Neuronal stem cell (in vitro differentiated cells): ENCODE measurements at regions not wholly inside any gene's neighbourhood (a gene's known extent, or its start where the extent isn't known, plus 50 kb on each side); places are given as distances from the start of the nearest gene placed in this dataset.

Source experiments
- DNase-seq: peaks from one replicate; pipeline ENCODE4 v3.0.0-alpha.2; 2013; ENCODE audit warnings: low spot score
- H2AFZ ChIP-seq: one replicate; pipeline ENCODE4 v1.6.1; 2013; ENCODE audit warnings: mild to moderate bottlenecking, low read length, inconsistent platforms
- H2AK5ac ChIP-seq: 2 replicates; pipeline ENCODE4 v1.6.1; 2013; ENCODE audit warnings: low read depth, mild to moderate bottlenecking, inconsistent platforms, low read length, moderate library complexity, mixed read lengths
- H2BK120ac ChIP-seq: 2 replicates; pipeline ENCODE4 v1.6.1; 2013; ENCODE audit warnings: low read depth, mild to moderate bottlenecking, inconsistent platforms, low read length, moderate library complexity, mixed read lengths
- H2BK12ac ChIP-seq: one replicate; pipeline ENCODE4 v1.6.1; 2013; ENCODE audit warnings: low read length, inconsistent platforms
- H2BK15ac ChIP-seq: 2 replicates; pipeline ENCODE4 v1.6.1; 2013; ENCODE audit warnings: mild to moderate bottlenecking, low read length, inconsistent platforms, mixed read lengths
- H2BK5ac ChIP-seq: one replicate; pipeline ENCODE4 v1.6.1; 2013; ENCODE audit warnings: inconsistent platforms, mild to moderate bottlenecking, low read length, moderate library complexity
- H3K14ac ChIP-seq: one replicate; pipeline ENCODE4 v1.6.1; 2013; ENCODE audit warnings: low read length, inconsistent platforms
- H3K18ac ChIP-seq: 2 replicates; pipeline ENCODE4 v1.6.1; 2013; ENCODE audit warnings: low read length, inconsistent platforms
- H3K23ac ChIP-seq: 2 replicates; pipeline ENCODE4 v1.6.1; 2013; ENCODE audit warnings: low read depth, mild to moderate bottlenecking, mixed read lengths, low read length, inconsistent platforms; ENCODE audit not compliant: poor library complexity
- H3K27ac ChIP-seq: replicated peaks from 3 replicates; pipeline ENCODE4 v1.5.1; 2013; ENCODE audit warnings: low read length, inconsistent platforms
- H3K27me3 ChIP-seq, 3 experiments: 2 replicates each; pipeline ENCODE4 v1.6.1; 2013; ENCODE audit warnings: low read length in 3 of 3, mild to moderate bottlenecking in 2 of 3, inconsistent platforms in 1 of 3, low read depth in 1 of 3, mixed read lengths in 1 of 3, moderate library complexity in 1 of 3; ENCODE audit not compliant: control insufficient read depth in 3 of 3, insufficient read depth in 3 of 3
- H3K36me3 ChIP-seq, 2 donors: replicated peaks in 1 of 2; 2 replicates each; pipeline ENCODE4 v1.6.1; 2013; ENCODE audit warnings: low read length in 2 of 2; ENCODE audit not compliant: control insufficient read depth in 2 of 2, insufficient read depth in 2 of 2
- H3K4ac ChIP-seq: 2 replicates; pipeline ENCODE4 v1.6.1; 2013; ENCODE audit warnings: inconsistent platforms, mild to moderate bottlenecking, low read length, moderate library complexity
- H3K4me1 ChIP-seq, 2 donors: 1 replicate in 1 of 2; 2 replicates in 1 of 2; pipeline ENCODE4 v1.6.1; 2013; ENCODE audit warnings: low read length in 2 of 2, low read depth in 1 of 2; ENCODE audit not compliant: control insufficient read depth in 2 of 2, insufficient read depth in 1 of 2
- H3K4me2 ChIP-seq: one replicate; pipeline ENCODE4 v1.6.1; 2013; ENCODE audit warnings: mild to moderate bottlenecking, low read length, inconsistent platforms; ENCODE audit not compliant: insufficient read depth, poor library complexity, severe bottlenecking
- H3K4me3 ChIP-seq, 2 donors: 2 replicates each; pipeline ENCODE4 v1.5.1; 2013; ENCODE audit warnings: low read length in 2 of 2, mild to moderate bottlenecking in 2 of 2, inconsistent platforms in 1 of 2, moderate library complexity in 1 of 2
- H3K79me1 ChIP-seq: one replicate; pipeline ENCODE4 v1.6.1; 2013; ENCODE audit warnings: low read depth, mild to moderate bottlenecking, inconsistent platforms, low read length, moderate library complexity
- H3K9ac ChIP-seq: one replicate; pipeline ENCODE4 v1.6.1; 2013; ENCODE audit warnings: mild to moderate bottlenecking, low read depth, low read length, inconsistent platforms; ENCODE audit not compliant: poor library complexity
- H3K9me3 ChIP-seq, 2 donors: replicated peaks in 1 of 2; 2 replicates each; pipeline versions ENCODE3 to v1.6.1; 2013; ENCODE audit warnings: low read length in 2 of 2, mild to moderate bottlenecking in 2 of 2, inconsistent platforms in 1 of 2, low read depth in 1 of 2, mixed read lengths in 1 of 2, moderate library complexity in 1 of 2; ENCODE audit not compliant: control insufficient read depth in 2 of 2, insufficient read depth in 1 of 2
- H4K8ac ChIP-seq: one replicate; pipeline ENCODE4 v1.6.1; 2013; ENCODE audit warnings: low read depth, mild to moderate bottlenecking, inconsistent platforms, low read length, moderate library complexity
- H4K91ac ChIP-seq: one replicate; pipeline ENCODE4 v1.6.1; 2013; ENCODE audit warnings: low read length, low read depth, mild to moderate bottlenecking, inconsistent platforms; ENCODE audit not compliant: poor library complexity
- WGBS, 2 donors: extraction: QIAGEN DNeasy Blood & Tissue Kit; methylation state at CpG; one replicate each; pipeline ENCODE4 v1.1.7; 2013; ENCODE audit warnings: missing lambda C conversion rate in 2 of 2, mixed read lengths in 1 of 2; ENCODE audit not compliant: insufficient read length in 2 of 2, insufficient replicate concordance in 1 of 2; ENCODE audit errors: extremely low coverage in 2 of 2; 5-methylcytosine and 5-hydroxymethylcytosine counted together

DNA sequence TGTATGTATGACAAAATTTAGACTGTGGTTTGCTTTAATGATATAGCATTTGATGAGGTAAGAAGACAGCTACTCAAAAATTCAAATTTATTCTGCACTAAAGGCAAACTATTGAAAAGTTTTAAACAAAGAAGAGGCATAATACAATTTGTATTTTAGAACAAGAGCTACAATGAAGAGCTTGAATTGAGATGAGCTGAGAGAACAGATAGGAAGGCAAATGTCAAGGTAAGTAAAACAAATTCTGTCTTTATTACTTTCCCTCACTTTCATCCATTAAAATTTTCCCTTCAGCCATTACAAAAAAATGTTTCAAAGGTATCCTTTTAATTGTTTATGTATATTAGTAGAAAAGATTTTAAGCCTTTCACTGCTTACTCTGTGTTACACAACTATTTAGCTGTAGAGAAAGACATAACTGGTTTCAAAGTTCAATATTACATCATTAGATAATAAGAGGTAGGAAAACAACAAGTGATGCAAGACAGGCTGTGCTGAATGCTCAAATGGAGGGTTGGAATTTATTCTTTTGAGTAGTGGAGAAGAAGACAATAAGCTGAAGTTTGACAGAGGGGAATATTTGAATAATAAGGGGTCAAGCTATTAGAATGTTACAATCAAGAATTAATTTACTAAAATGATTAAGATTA, 1334.1 kb downstream of the FSCB start:
- Histone ChIP-seq H3K4me2 (no peak overlapping the region), H3K27me3 (no peaks in the 10 kb centered on the region), H2BK15ac (no peak overlapping the region), H4K91ac (no peak overlapping the region), H2AK5ac (no peak overlapping the region), H3K4me1 (peaks cover 0 to 2% of the 10 kb centered on the region in 2 donors), H2BK120ac (no peak overlapping the region), H2BK12ac (no peak overlapping the region), H3K4ac (no peak overlapping the region), H3K4me3 (no peak overlapping the region), H3K9me3 (no peaks in the 10 kb centered on the region), H3K18ac (no peak overlapping the region), H4K8ac (no peak overlapping the region), H3K9ac (no peak overlapping the region), H3K36me3 (no peaks in the 10 kb centered on the region), H3K14ac (no peak overlapping the region), H3K23ac (no peak overlapping the region), H3K27ac (no peak overlapping the region), H3K79me1 (no peaks in the 10 kb centered on the region), H2BK5ac (no peak overlapping the region), H2AFZ (no peak overlapping the region)
- DNase-seq: no peak

DNA sequence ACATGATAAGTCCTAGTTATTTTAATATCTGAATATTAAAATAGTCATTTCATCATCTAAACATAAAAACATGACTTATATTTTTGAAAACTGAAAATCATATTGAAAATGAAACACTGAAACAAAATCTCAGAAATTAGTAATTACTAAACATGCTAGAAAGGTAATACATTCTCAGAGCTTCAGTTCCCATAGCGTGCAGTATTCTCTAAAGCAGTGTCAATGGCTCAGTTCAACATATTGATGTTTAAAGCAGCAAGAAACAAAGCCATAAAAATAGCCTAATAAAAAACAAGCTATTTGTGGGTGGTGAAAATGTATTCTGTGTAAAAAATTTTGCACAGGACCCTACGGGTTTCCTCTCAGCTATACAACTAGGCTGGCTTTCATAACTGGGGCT, 1337.4 kb downstream of the FSCB start:
- no peak overlapping the region for H3K4ac ChIP-seq
- H3K14ac ChIP-seq: no peak overlapping the region
- DNase-seq: no peak
- H3K9ac ChIP-seq: no peak overlapping the region
- WGBS, 2 donors: no CpG with 5 or more reads among the region's 2 CpGs
- no peak overlapping the region for H3K23ac ChIP-seq
- H2BK15ac ChIP-seq: no peak overlapping the region
- H3K18ac ChIP-seq: no peak overlapping the region
- no peak overlapping the region for H4K91ac ChIP-seq
- no peak overlapping the region for H2BK120ac ChIP-seq
- H2BK12ac ChIP-seq: no peak overlapping the region
- H3K4me2 ChIP-seq: no peak overlapping the region
- no peak overlapping the region for H2AK5ac ChIP-seq
- H3K27ac ChIP-seq: no peak overlapping the region
- no peak overlapping the region for H4K8ac ChIP-seq
- no peaks in the 10 kb centered on the region for H3K27me3 ChIP-seq
- H3K4me1 ChIP-seq: no peaks in the 10 kb centered on the region
- no peaks in the 10 kb centered on the region for H3K79me1 ChIP-seq
- H3K4me3 ChIP-seq: no peak overlapping the region
- H3K9me3 ChIP-seq: no peaks in the 10 kb centered on the region
- H2BK5ac ChIP-seq: no peak overlapping the region
- H3K36me3 ChIP-seq: no peaks in the 10 kb centered on the region
- H2AFZ ChIP-seq: no peak overlapping the region

DNA sequence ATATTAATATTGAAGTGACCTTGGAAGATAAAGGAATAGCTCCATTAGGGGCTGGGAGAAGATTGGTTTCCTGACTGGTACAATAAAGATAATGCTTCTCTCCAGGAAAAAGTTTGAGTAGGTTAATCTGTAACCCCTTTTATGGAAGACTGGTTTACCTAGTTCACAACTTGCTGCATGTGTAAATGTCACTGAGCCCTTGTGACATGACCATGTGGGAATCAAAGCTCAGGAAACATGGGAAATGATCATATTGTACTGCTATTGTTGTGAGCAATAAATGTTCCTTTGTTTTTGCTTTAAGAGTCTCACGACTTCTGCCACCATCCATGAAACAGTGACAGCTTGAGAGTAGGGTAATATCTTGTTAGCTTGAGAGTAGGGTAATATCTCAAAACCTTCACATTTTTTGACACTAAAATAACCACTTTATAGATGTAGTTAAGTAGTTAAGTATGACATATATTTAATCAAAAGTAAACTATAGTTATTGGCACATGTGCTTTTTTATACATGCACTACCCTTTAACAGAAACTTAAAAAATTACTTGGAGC, 1338.6 kb downstream of the FSCB start:
- H3K23ac ChIP-seq: no peak overlapping the region
- no peak overlapping the region for H2BK120ac ChIP-seq
- no peak overlapping the region for H2BK5ac ChIP-seq
- no peaks in the 10 kb centered on the region for H3K4me1 ChIP-seq
- H2AK5ac ChIP-seq: no peak overlapping the region
- H3K27ac ChIP-seq: no peak overlapping the region
- H3K9me3 ChIP-seq: no peaks in the 10 kb centered on the region
- no peaks in the 10 kb centered on the region for H3K27me3 ChIP-seq
- no peak overlapping the region for H4K8ac ChIP-seq
- H3K4ac ChIP-seq: no peak overlapping the region
- no peak overlapping the region for H3K14ac ChIP-seq
- H3K79me1 ChIP-seq: no peaks in the 10 kb centered on the region
- H3K4me3 ChIP-seq: no peak overlapping the region
- no CpG with 5 or more reads among the region's 1 CpG for WGBS, 2 donors
- H2BK12ac ChIP-seq: no peak overlapping the region
- no peak for DNase-seq
- H3K4me2 ChIP-seq: no peak overlapping the region
- H3K36me3 ChIP-seq: no peaks in the 10 kb centered on the region
- H3K9ac ChIP-seq: no peak overlapping the region
- H3K18ac ChIP-seq: no peak overlapping the region
- H2AFZ ChIP-seq: no peak overlapping the region
- H4K91ac ChIP-seq: no peak overlapping the region
- no peak overlapping the region for H2BK15ac ChIP-seq

DNA sequence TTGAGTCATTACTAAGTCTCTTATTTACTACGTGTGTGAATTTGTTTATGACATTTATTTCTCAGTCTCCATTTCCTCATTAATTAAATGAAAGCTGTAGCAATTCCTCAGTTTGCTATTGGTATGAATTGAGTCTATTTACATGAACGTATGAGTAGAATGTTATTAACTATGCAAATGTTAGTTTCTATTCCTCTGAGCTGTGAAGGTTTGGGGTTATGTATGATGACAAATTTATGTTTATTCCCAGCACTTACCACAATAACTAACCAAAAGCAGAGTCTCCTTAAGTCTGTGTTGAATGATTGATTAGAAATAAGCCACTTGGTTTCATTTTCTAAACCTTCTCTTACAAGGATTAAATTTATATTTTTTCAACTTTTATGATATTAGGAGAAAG, 1340.9 kb downstream of the FSCB start:
- Histone ChIP-seq H3K4me2 (no peak overlapping the region), H3K9me3 (no peaks in the 10 kb centered on the region)
- WGBS, 2 donors: no CpG with 5 or more reads among the region's 2 CpGs

More for the DNA sequence above, 1340.9 kb downstream of the FSCB start:
- no peak for DNase-seq
- no peak overlapping the region for H3K4me3 ChIP-seq
- H2AFZ ChIP-seq: no peak overlapping the region
- no peak overlapping the region for H3K14ac ChIP-seq
- no peaks in the 10 kb centered on the region for H3K27me3 ChIP-seq
- H4K8ac ChIP-seq: no peak overlapping the region
- H2AK5ac ChIP-seq: no peak overlapping the region
- no peak overlapping the region for H3K9ac ChIP-seq
- no peak overlapping the region for H2BK120ac ChIP-seq
- H3K18ac ChIP-seq: no peak overlapping the region
- no peaks in the 10 kb centered on the region for H3K36me3 ChIP-seq
- no peak overlapping the region for H3K4ac ChIP-seq
- no peaks in the 10 kb centered on the region for H3K79me1 ChIP-seq
- H3K4me1 ChIP-seq: no peaks in the 10 kb centered on the region
- H2BK15ac ChIP-seq: no peak overlapping the region
- H4K91ac ChIP-seq: no peak overlapping the region
- no peak overlapping the region for H2BK12ac ChIP-seq
- H3K27ac ChIP-seq: no peak overlapping the region
- no peak overlapping the region for H2BK5ac ChIP-seq
- H3K23ac ChIP-seq: no peak overlapping the region
